ENCODE measurements at regions not wholly inside any gene's neighbourhood (a gene's known extent, or its start where the extent isn't known, plus 50 kb on each side); places are given as distances from the start of the nearest gene placed in this dataset.

- no peak for TF ChIP-seq ZMAT3 (CRISPR knock-in tag; conservative IDR thresholded peaks at IDR 0.05)
- no peak for TF ChIP-seq PCBP2 (optimal IDR thresholded peaks at IDR 0.05; ENCODE audit: low read depth, low read length, poor library complexity, severe bottlenecking)
- no peak for TF ChIP-seq CTCF (CRISPR knock-in tag; IDR thresholded peaks at IDR 0.05)
- TF ChIP-seq ZNF274 (CRISPR knock-in tag; IDR thresholded peaks at IDR 0.05) = no peak
- no peak for TF ChIP-seq ZNF768 (CRISPR knock-in tag; IDR thresholded peaks at IDR 0.05)
- TF ChIP-seq ZNF609 (CRISPR knock-in tag; IDR thresholded peaks at IDR 0.05; ENCODE audit: borderline replicate concordance) = no peak
- no peak for TF ChIP-seq ZNF546 (CRISPR knock-in tag; conservative IDR thresholded peaks at IDR 0.05)
- TF ChIP-seq POLR2AphosphoS5 (IDR thresholded peaks at IDR 0.05; ENCODE audit: low read depth, low read length) = no peak
- TF ChIP-seq NFE2L2 (IDR thresholded peaks at IDR 0.05; ENCODE audit: low read length) = no peak
- no peak for TF ChIP-seq TAF15 (IDR thresholded peaks at IDR 0.05; ENCODE audit: low read depth, low read length, poor library complexity, severe bottlenecking)
- no peak for TF ChIP-seq MEIS1 (CRISPR knock-in tag; IDR thresholded peaks at IDR 0.05; ENCODE audit: borderline replicate concordance)
- TF ChIP-seq, protein P1, sequence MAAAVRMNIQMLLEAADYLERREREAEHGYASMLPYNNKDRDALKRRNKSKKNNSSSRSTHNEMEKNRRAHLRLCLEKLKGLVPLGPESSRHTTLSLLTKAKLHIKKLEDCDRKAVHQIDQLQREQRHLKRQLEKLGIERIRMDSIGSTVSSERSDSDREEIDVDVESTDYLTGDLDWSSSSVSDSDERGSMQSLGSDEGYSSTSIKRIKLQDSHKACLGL (CRISPR knock-in tag; IDR thresholded peaks at IDR 0.05) = no peak
These were observed 56.0 kb upstream of the ENPP7 start for GRCh38 chr17:79674506-79675412.
